ENCODE measurements at regions not wholly inside any gene's neighbourhood (a gene's known extent, or its start where the extent isn't known, plus 50 kb on each side); places are given as distances from the start of the nearest gene placed in this dataset.

- DNase-seq (ENCODE audit: low read depth, low spot score) = no peak
These were observed 907.5 kb downstream of the ZPLD1 start for GRCh38 chr3:103342205-103342731.

GRCh38 chr3:103349760-103350159, 914.9 kb downstream of the ZPLD1 start:
- no peak for DNase-seq (ENCODE audit: low read depth, low spot score)

GRCh38 chr3:103365467-103365866, 930.7 kb downstream of the ZPLD1 start:
- no peak for DNase-seq (ENCODE audit: low read depth, low spot score)

- no peak for DNase-seq (ENCODE audit: low read depth, low spot score)
These were observed 932.7 kb downstream of the ZPLD1 start for GRCh38 chr3:103367481-103367880.

- no peak for DNase-seq (ENCODE audit: low read depth, low spot score)
These were observed 936.6 kb downstream of the ZPLD1 start for GRCh38 chr3:103371411-103371810.

- no peak for DNase-seq (ENCODE audit: low read depth, low spot score)
These were observed 937.2 kb downstream of the ZPLD1 start for GRCh38 chr3:103372031-103372430.

GRCh38 chr3:103380391-103380790, 945.6 kb downstream of the ZPLD1 start:
- DNase-seq (ENCODE audit: low read depth, low spot score) = no peak

- no peak for DNase-seq (ENCODE audit: low read depth, low spot score)
These were observed 946.7 kb downstream of the ZPLD1 start for GRCh38 chr3:103381296-103382079.

- no peak for DNase-seq (ENCODE audit: low read depth, low spot score)
These were observed 951.3 kb downstream of the ZPLD1 start for GRCh38 chr3:103385961-103386656.

- no peak for DNase-seq (ENCODE audit: low read depth, low spot score)
These were observed 953.4 kb downstream of the ZPLD1 start for GRCh38 chr3:103388214-103388613.

- DNase-seq (ENCODE audit: low read depth, low spot score) = no peak
These were observed 954.5 kb downstream of the ZPLD1 start for GRCh38 chr3:103389356-103389755.

- no peak for DNase-seq (ENCODE audit: low read depth, low spot score)
These were observed 958.8 kb downstream of the ZPLD1 start for GRCh38 chr3:103393395-103394186.

GRCh38 chr3:103403191-103403590, 968.4 kb downstream of the ZPLD1 start:
- DNase-seq (ENCODE audit: low read depth, low spot score) = no peak

- no peak for DNase-seq (ENCODE audit: low read depth, low spot score)
These were observed 971.6 kb downstream of the ZPLD1 start for GRCh38 chr3:103406320-103406850.

- DNase-seq (ENCODE audit: low read depth, low spot score) = no peak
These were observed 975.4 kb downstream of the ZPLD1 start for GRCh38 chr3:103410231-103410630.

- DNase-seq (ENCODE audit: low read depth, low spot score) = no peak
These were observed 986.6 kb downstream of the ZPLD1 start for GRCh38 chr3:103421460-103421859.

- DNase-seq (ENCODE audit: low read depth, low spot score) = no peak
These were observed 1003.1 kb downstream of the ZPLD1 start for GRCh38 chr3:103437883-103438282.

- DNase-seq (ENCODE audit: low read depth, low spot score) = no peak
These were observed 1005.9 kb downstream of the ZPLD1 start for GRCh38 chr3:103440539-103441203.

- DNase-seq (ENCODE audit: low read depth, low spot score) = no peak
These were observed 1012.3 kb downstream of the ZPLD1 start for GRCh38 chr3:103446953-103447629.

- DNase-seq (ENCODE audit: low read depth, low spot score) = no peak
These were observed 1018.3 kb downstream of the ZPLD1 start for GRCh38 chr3:103453152-103453551.

GRCh38 chr3:103459815-103460214, 1025.0 kb downstream of the ZPLD1 start:
- no peak for DNase-seq (ENCODE audit: low read depth, low spot score)
